NCI-H226 (cell line): ENCODE measurements at regions not wholly inside any gene's neighbourhood (a gene's known extent, or its start where the extent isn't known, plus 50 kb on each side); places are given as distances from the start of the nearest gene placed in this dataset.
"Not testable (repeated sequence)": the region's sequence is repeated elsewhere in the genome, so short reads cannot be mapped to it uniquely, and the experiment has no call there.

Experiments used
- DNase-seq: peaks from one replicate; pipeline ENCODE4 v3.0.0-alpha.2; 2015

GRCh38 chr2:160816916-160817499, 323.4 kb upstream of the RBMS1 start:
- no peak for DNase-seq

- DNase-seq, result no peak
Observed at GRCh38 chr2:160820691-160821090, 327.1 kb upstream of the RBMS1 start.

- DNase-seq, result no peak
Observed at GRCh38 chr2:160822006-160822405, 328.4 kb upstream of the RBMS1 start.

- DNase-seq, result no peak
Observed at GRCh38 chr2:160825433-160825832, 331.8 kb upstream of the RBMS1 start.

- no peak for DNase-seq
Observed at GRCh38 chr2:160826496-160826895, 332.9 kb upstream of the RBMS1 start.

- no peak for DNase-seq
Observed at GRCh38 chr2:160828076-160828475, 332.2 kb upstream of the TANK start.

GRCh38 chr2:160832381-160832780, 327.8 kb upstream of the TANK start:
- DNase-seq, result not testable (repeated sequence)

- no peak for DNase-seq
Observed at GRCh38 chr2:160835166-160835565, 325.1 kb upstream of the TANK start.

- peak; percentile 97 for DNase-seq
Observed at GRCh38 chr2:160836755-160837154, 323.5 kb upstream of the TANK start.

- DNase-seq, result peak; percentile 42
Observed at GRCh38 chr2:160837416-160837815, 322.8 kb upstream of the TANK start.

GRCh38 chr2:160838147-160838546, 322.1 kb upstream of the TANK start:
- no peak for DNase-seq

GRCh38 chr2:160838691-160839090, 321.5 kb upstream of the TANK start:
- DNase-seq, result no peak

- DNase-seq, result no peak
Observed at GRCh38 chr2:160842286-160842685, 317.9 kb upstream of the TANK start.

- DNase-seq, result no peak
Observed at GRCh38 chr2:160859096-160859495, 301.1 kb upstream of the TANK start.

- DNase-seq, result no peak
Observed at GRCh38 chr2:160862226-160862625, 298.0 kb upstream of the TANK start.

GRCh38 chr2:160868891-160869290, 291.3 kb upstream of the TANK start:
- DNase-seq, result no peak

- peak; percentile 55 for DNase-seq
Observed at GRCh38 chr2:160869411-160869810, 290.8 kb upstream of the TANK start.

- DNase-seq, result no peak
Observed at GRCh38 chr2:160870729-160871465, 289.3 kb upstream of the TANK start.

- DNase-seq, result no peak
Observed at GRCh38 chr2:160871953-160872352, 288.3 kb upstream of the TANK start.

GRCh38 chr2:160876029-160876428, 284.2 kb upstream of the TANK start:
- DNase-seq, result no peak

GRCh38 chr2:160876765-160877164, 283.5 kb upstream of the TANK start:
- peak; percentile 39 for DNase-seq

- DNase-seq, result no peak
Observed at GRCh38 chr2:160878618-160879017, 281.6 kb upstream of the TANK start.

- peak; percentile 7 for DNase-seq
Observed at GRCh38 chr2:160882906-160883305, 277.3 kb upstream of the TANK start.

GRCh38 chr2:160884056-160884455, 276.2 kb upstream of the TANK start:
- DNase-seq, result no peak
